ENCODE measurements at regions not wholly inside any gene's neighbourhood (a gene's known extent, or its start where the extent isn't known, plus 50 kb on each side); places are given as distances from the start of the nearest gene placed in this dataset.
A peak's percentile ranks its signal among the peaks of the same experiment; 100 is the strongest.

GRCh38 chr4:122047456-122048425 is 95.9 kb upstream of the TRPC3 start:
- no peaks in the 10 kb centered on the region for H3K9me3 ChIP-seq (ENCODE audit: low read depth)
- H3K4me3 ChIP-seq: no peak overlapping the region
- TF ChIP-seq CTCF (IDR thresholded peaks at IDR 0.05; ENCODE audit: low read depth, low read length): no peak
- no peaks in the 10 kb centered on the region for H3K36me3 ChIP-seq
- no peaks in the 10 kb centered on the region for H3K27me3 ChIP-seq
- H3K27ac ChIP-seq: peak overlapping the region; percentile 25
- DNase-seq (ENCODE audit: low read depth in 1 of 2, low spot score in 1 of 2): no peak
- H3K4me1 ChIP-seq (ENCODE audit: low read depth): peaks cover 26% of the 10 kb centered on the region

- no peak for DNase-seq (ENCODE audit: low read depth in 1 of 2, low spot score in 1 of 2)
- TF ChIP-seq CTCF (IDR thresholded peaks at IDR 0.05; ENCODE audit: low read depth, low read length): no peak
- H3K36me3 ChIP-seq: no peaks in the 10 kb centered on the region
- H3K9me3 ChIP-seq (ENCODE audit: low read depth): no peaks in the 10 kb centered on the region
- H3K27me3 ChIP-seq: no peaks in the 10 kb centered on the region
- H3K27ac ChIP-seq: peak overlapping the region; percentile 25
- no peak overlapping the region for H3K4me3 ChIP-seq
- peaks cover 16% of the 10 kb centered on the region for H3K4me1 ChIP-seq (ENCODE audit: low read depth)
Observed at GRCh38 chr4:122046255-122046654, 94.4 kb upstream of the TRPC3 start.

GRCh38 chr4:122045533-122045932 is 93.7 kb upstream of the TRPC3 start:
- peak overlapping the region; percentile 25 for H3K27ac ChIP-seq
- no peaks in the 10 kb centered on the region for H3K36me3 ChIP-seq
- H3K27me3 ChIP-seq: no peaks in the 10 kb centered on the region
- no peaks in the 10 kb centered on the region for H3K9me3 ChIP-seq (ENCODE audit: low read depth)
- no peak for TF ChIP-seq CTCF (IDR thresholded peaks at IDR 0.05; ENCODE audit: low read depth, low read length)
- H3K4me1 ChIP-seq (ENCODE audit: low read depth): peaks cover 16% of the 10 kb centered on the region
- no peak overlapping the region for H3K4me3 ChIP-seq
- DNase-seq (ENCODE audit: low read depth in 1 of 2, low spot score in 1 of 2): peak; percentile 50 to 86

GRCh38 chr4:122044501-122044900 is 92.6 kb upstream of the TRPC3 start:
- TF ChIP-seq CTCF (IDR thresholded peaks at IDR 0.05; ENCODE audit: low read depth, low read length): no peak
- no peaks in the 10 kb centered on the region for H3K9me3 ChIP-seq (ENCODE audit: low read depth)
- peak in 1 of 2 donors; percentile 33 for DNase-seq (ENCODE audit: low read depth in 1 of 2, low spot score in 1 of 2)
- peaks cover 16% of the 10 kb centered on the region for H3K4me1 ChIP-seq (ENCODE audit: low read depth)
- H3K27ac ChIP-seq: no peak overlapping the region
- H3K36me3 ChIP-seq: no peaks in the 10 kb centered on the region
- H3K4me3 ChIP-seq: no peak overlapping the region
- H3K27me3 ChIP-seq: no peaks in the 10 kb centered on the region

- no peaks in the 10 kb centered on the region for H3K36me3 ChIP-seq
- H3K27me3 ChIP-seq: no peaks in the 10 kb centered on the region
- H3K27ac ChIP-seq: no peak overlapping the region
- peak in 1 of 2 donors; percentile 16 for DNase-seq (ENCODE audit: low read depth in 1 of 2, low spot score in 1 of 2)
- no peaks in the 10 kb centered on the region for H3K9me3 ChIP-seq (ENCODE audit: low read depth)
- H3K4me3 ChIP-seq: no peak overlapping the region
- peaks cover 1% of the 10 kb centered on the region for H3K4me1 ChIP-seq (ENCODE audit: low read depth)
- TF ChIP-seq CTCF (IDR thresholded peaks at IDR 0.05; ENCODE audit: low read depth, low read length): no peak
Observed at GRCh38 chr4:122041312-122041711, 89.5 kb upstream of the TRPC3 start.

Data from cardiac muscle cell (in vitro differentiated cells and primary cell).